ENCODE measurements at regions not wholly inside any gene's neighbourhood (a gene's known extent, or its start where the extent isn't known, plus 50 kb on each side); places are given as distances from the start of the nearest gene placed in this dataset.

- Histone ChIP-seq H3K4me1 (no peaks in the 10 kb centered on the region), H3K4me3 (no peak overlapping the region), H3K27ac (no peak overlapping the region), H3K27me3 (no peaks in the 10 kb centered on the region), H3K9me3 (no peaks in the 10 kb centered on the region), H3K36me3 (no peaks in the 10 kb centered on the region)
- ATAC-seq = no peak
- no peak for DNase-seq
- intact Hi-C loops (cut with DNase I) = no loop called here
- 54 to 66% (median 59%) methylated on average over 2 of the region's 2 CpGs for WGBS, 4 donors
- TF ChIP-seq POLR2A (IDR thresholded peaks at IDR 0.05) = no peak
- TF ChIP-seq, protein P1, sequence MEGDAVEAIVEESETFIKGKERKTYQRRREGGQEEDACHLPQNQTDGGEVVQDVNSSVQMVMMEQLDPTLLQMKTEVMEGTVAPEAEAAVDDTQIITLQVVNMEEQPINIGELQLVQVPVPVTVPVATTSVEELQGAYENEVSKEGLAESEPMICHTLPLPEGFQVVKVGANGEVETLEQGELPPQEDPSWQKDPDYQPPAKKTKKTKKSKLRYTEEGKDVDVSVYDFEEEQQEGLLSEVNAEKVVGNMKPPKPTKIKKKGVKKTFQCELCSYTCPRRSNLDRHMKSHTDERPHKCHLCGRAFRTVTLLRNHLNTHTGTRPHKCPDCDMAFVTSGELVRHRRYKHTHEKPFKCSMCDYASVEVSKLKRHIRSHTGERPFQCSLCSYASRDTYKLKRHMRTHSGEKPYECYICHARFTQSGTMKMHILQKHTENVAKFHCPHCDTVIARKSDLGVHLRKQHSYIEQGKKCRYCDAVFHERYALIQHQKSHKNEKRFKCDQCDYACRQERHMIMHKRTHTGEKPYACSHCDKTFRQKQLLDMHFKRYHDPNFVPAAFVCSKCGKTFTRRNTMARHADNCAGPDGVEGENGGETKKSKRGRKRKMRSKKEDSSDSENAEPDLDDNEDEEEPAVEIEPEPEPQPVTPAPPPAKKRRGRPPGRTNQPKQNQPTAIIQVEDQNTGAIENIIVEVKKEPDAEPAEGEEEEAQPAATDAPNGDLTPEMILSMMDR (IDR thresholded peaks at IDR 0.05) = no peak
Observed at GRCh38 chr9:12618956-12619355, 74.2 kb upstream of the TYRP1 start.

- intact Hi-C loops (cut with DNase I) = loop anchor here in 1 of 10 donors (10.0 kb wide), 1 partner anchor 61 kb away; no protein-coding TSS in a partner anchor
Observed at GRCh38 chr9:12625844-12626243, 67.3 kb upstream of the TYRP1 start.

DNA sequence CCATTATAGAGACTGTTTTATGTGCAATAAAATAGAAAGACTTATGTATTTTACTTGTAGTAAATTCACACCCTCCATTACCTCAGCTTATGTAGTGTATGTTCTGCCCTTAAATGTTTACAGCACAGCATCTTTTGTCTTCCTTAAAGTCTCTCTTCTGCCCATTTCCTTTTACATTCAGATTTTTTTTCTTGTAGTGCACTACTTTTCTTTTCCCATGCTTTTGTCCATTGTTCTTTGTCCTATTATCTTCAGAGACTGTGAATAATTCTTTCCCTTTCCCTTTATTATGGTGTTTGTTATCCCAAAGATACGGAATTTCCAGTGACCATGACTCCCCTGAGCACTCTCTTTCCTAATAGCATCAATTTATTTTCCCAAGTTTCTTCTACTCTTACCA, 66.1 kb upstream of the TYRP1 start:
- H3K9me3 ChIP-seq = no peaks in the 10 kb centered on the region
- no peaks in the 10 kb centered on the region for H3K4me1 ChIP-seq
- DNase-seq (no peak), ATAC-seq (no peak)
- no peak overlapping the region for H3K27ac ChIP-seq
- intact Hi-C loops (cut with DNase I) = loop anchor here in 1 of 10 donors (10.0 kb wide), 1 partner anchor 62 kb away; no protein-coding TSS in a partner anchor
- no peak for TF ChIP-seq POLR2A (IDR thresholded peaks at IDR 0.05)
- TF ChIP-seq, protein P1 (IDR thresholded peaks at IDR 0.05) = no peak
- WGBS, 4 donors = 48 to 66% (median 56%) methylated on average over 1 of the region's 1 CpG
- no peak overlapping the region for H3K4me3 ChIP-seq
- no peaks in the 10 kb centered on the region for H3K36me3 ChIP-seq
- H3K27me3 ChIP-seq = no peaks in the 10 kb centered on the region

More at GRCh38 chr9:12625844-12626243, 67.3 kb upstream of the TYRP1 start:
- no peak for TF ChIP-seq POLR2A (IDR thresholded peaks at IDR 0.05)
- TF ChIP-seq, protein P1 (IDR thresholded peaks at IDR 0.05) = no peak
- no peaks in the 10 kb centered on the region for H3K27me3 ChIP-seq
- ATAC-seq = no peak
- H3K27ac ChIP-seq = no peak overlapping the region
- H3K4me1 ChIP-seq = no peaks in the 10 kb centered on the region
- DNase-seq = no peak
- no peak overlapping the region for H3K4me3 ChIP-seq
- no peaks in the 10 kb centered on the region for H3K36me3 ChIP-seq
- no peaks in the 10 kb centered on the region for H3K9me3 ChIP-seq
- WGBS, 4 donors = 76 to 91% (median 78%) methylated on average over 1 of the region's 1 CpG

GRCh38 chr9:12628546-12628945, 64.6 kb upstream of the TYRP1 start:
- intact Hi-C loops (cut with DNase I) = loop anchor here in 1 of 10 donors (10.0 kb wide), 1 partner anchor 64 kb away; no protein-coding TSS in a partner anchor
- Histone ChIP-seq H3K9me3 (no peaks in the 10 kb centered on the region), H3K36me3 (no peaks in the 10 kb centered on the region), H3K4me1 (no peaks in the 10 kb centered on the region), H3K27ac (no peak overlapping the region), H3K4me3 (no peak overlapping the region), H3K27me3 (peaks cover 0 to 5% (median 0%) of the 10 kb centered on the region in 9 donors)
- TF ChIP-seq, protein P1 (IDR thresholded peaks at IDR 0.05) = no peak
- no peak for TF ChIP-seq POLR2A (IDR thresholded peaks at IDR 0.05)
- ATAC-seq = no peak
- 70 to 85% (median 83%) methylated on average over 1 of the region's 1 CpG for WGBS, 4 donors
- no peak for DNase-seq

Measured in heart left ventricle (tissue), 16 donors.